Dendritic cell treated with granulocyte-macrophage colony-stimulating factor and Interleukin-4, amounts not matched to agents 40 ng/mL and 50 ng/mL, for 4 days (primary cell): ENCODE measurements at regions not wholly inside any gene's neighbourhood (a gene's known extent, or its start where the extent isn't known, plus 50 kb on each side); places are given as distances from the start of the nearest gene placed in this dataset.

Experiments
- H3K27ac Mint-ChIP-seq: one replicate; pipeline ENCODE4 v1.8.0; 2022; ENCODE audit warnings: mild to moderate bottlenecking, mixed read lengths
- H3K27me3 Mint-ChIP-seq: one replicate; pipeline ENCODE4 v1.8.0; 2022; ENCODE audit warnings: mild to moderate bottlenecking, mixed read lengths
- H3K36me3 Mint-ChIP-seq: one replicate; pipeline ENCODE4 v1.8.0; 2022; ENCODE audit warnings: low read depth, mixed read lengths
- H3K4me1 Mint-ChIP-seq: one replicate; pipeline ENCODE4 v1.8.0; 2022; ENCODE audit warnings: low read depth, mixed read lengths
- H3K4me3 Mint-ChIP-seq: one replicate; pipeline ENCODE4 v1.8.0; 2022; ENCODE audit warnings: mild to moderate bottlenecking, moderate library complexity, mixed read lengths
- H3K9me3 Mint-ChIP-seq: one replicate; pipeline ENCODE4 v1.8.0; 2022; ENCODE audit warnings: mixed read lengths
- intact Hi-C: fragments of 100-400 bp; cut with micrococcal nuclease; formaldehyde crosslinking; loops from one replicate; pipeline ENCODE4 v1.15.0; 2022

DNA sequence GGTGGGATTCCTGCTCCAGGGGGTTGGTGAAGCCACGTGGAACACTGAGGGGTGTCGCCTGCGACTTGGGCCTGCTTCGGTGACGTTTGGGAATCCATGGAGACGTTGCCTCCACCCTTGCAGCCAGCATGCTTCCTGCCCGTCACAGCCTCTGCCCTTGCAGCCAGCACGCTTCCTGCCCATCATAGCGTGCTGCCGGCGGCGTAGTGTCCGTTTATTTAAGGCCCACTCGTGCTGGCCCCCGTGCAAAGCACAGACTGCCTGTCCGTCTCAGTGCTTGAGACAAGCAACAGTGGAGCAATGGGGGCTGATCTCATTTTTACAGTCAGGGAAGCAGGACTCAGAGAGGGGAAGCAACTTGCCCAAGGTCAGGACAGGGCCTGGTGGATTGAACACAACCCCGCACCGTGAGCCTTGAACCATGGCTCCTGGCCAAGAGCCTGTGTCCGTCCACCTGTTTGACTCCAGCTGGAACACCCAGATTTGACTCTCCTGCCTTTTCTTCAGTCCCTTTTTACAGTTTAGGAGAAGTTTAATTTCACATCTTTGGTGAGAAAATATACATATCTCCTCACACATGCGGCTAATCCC is 149.6 kb downstream of the TEX29 start:
- Mint-ChIP-seq H3K36me3 (no peaks in the 10 kb centered on the region), H3K9me3 (no peaks in the 10 kb centered on the region), H3K27me3 (no peaks in the 10 kb centered on the region), H3K4me1 (no peaks in the 10 kb centered on the region), H3K27ac (no peak overlapping the region), H3K4me3 (no peak overlapping the region)
- intact Hi-C loops: loop anchor here (5.0 kb wide), 1 partner anchor 1137 kb away; no protein-coding TSS in a partner anchor

DNA sequence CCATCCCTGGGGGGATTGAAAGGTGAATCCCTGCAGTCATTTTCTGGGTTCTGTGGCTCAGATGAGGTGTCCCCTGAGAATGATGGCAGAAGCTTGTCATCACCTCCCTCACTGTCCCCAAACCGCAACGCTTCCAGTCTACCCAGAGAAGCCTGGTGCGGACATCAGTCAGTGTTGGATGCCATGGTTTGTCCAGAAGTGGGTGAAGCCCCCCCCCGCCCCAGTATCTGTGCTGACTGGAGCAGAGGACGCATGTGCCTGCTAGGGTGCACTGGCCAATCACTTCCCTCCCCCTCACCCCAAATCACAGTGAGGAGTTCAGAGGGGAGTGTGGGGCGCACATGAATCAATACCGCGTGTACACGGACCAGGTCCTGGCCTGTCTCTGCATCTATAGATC is 150.5 kb downstream of the TEX29 start:
- H3K27ac Mint-ChIP-seq: no peak overlapping the region
- H3K36me3 Mint-ChIP-seq: no peaks in the 10 kb centered on the region
- H3K4me1 Mint-ChIP-seq: no peaks in the 10 kb centered on the region
- intact Hi-C loops: loop anchor here (5.0 kb wide), 1 partner anchor 1136 kb away; no protein-coding TSS in a partner anchor
- no peaks in the 10 kb centered on the region for H3K27me3 Mint-ChIP-seq
- no peaks in the 10 kb centered on the region for H3K9me3 Mint-ChIP-seq
- H3K4me3 Mint-ChIP-seq: no peak overlapping the region

DNA sequence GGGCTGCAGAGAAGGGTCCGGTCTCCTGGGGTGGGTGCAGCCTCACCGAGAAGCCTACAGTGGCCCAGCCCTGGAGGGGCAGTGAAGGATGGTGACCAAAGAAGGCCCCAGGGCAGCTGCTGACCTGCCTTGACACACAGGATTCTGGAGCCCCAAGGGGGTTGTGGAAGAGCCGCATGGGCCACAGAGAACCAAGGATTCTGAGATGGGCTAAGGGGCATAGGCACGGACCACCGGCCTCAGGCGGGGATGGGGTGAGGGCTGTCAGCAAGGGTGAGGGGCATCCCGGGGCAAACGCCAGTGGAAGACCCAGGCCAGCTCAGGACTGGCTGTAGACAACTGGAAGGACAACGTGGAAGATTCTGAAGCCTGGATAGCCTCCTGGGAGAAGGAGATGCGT is 151.6 kb downstream of the TEX29 start:
- Mint-ChIP-seq H3K4me3 (no peak overlapping the region), H3K27me3 (no peaks in the 10 kb centered on the region), H3K36me3 (no peaks in the 10 kb centered on the region), H3K9me3 (no peaks in the 10 kb centered on the region), H3K4me1 (no peaks in the 10 kb centered on the region), H3K27ac (no peak overlapping the region)
- intact Hi-C loops: loop anchor here (5.0 kb wide), 1 partner anchor 1135 kb away; no protein-coding TSS in a partner anchor

DNA sequence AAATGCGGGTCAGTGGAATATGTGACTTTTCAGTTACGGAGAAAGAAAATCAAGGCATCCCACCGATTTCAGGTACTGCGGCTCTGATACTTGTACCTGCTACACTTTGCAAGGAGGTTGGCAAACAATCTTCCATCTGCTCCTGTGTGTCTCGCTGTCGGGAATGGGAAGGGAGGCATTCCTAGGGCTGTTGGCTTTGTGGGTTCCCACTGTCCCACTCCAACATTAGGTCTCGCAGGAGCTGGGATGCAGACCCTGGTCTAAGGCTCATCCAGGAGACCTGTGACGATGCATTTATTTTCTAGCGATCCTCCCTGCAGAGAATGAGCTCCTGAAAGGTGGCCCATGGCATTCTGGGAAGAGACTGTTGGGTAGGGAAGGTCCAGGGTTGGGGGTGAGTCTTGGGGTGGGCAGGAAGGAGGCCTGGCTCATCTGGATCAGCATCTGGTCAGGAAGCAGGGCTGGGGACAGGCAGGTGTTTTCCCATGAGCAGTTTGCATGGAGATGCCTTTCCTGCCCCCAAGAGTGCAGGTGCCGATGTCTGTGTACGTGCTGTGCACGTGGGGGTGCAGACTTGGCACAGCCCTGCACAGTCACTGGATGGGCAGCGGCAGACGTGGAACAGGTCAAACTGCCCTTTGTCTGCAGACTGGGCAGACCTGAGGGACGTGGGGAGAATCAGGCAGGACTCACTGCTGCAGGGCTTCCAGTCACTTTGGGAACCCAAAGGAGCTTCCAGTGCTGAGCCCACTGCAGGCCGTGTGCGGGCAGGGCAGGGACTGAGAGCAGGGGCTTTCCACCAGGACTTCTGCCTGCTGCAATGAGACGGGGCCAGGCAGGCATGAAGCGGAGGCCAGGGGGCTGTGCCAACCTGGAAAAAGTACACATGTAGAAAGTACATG is 152.4 kb downstream of the TEX29 start:
- Mint-ChIP-seq H3K27ac (no peak overlapping the region), H3K36me3 (no peaks in the 10 kb centered on the region)
- intact Hi-C loops: loop anchor here (5.0 kb wide), 1 partner anchor 1134 kb away; no protein-coding TSS in a partner anchor

DNA sequence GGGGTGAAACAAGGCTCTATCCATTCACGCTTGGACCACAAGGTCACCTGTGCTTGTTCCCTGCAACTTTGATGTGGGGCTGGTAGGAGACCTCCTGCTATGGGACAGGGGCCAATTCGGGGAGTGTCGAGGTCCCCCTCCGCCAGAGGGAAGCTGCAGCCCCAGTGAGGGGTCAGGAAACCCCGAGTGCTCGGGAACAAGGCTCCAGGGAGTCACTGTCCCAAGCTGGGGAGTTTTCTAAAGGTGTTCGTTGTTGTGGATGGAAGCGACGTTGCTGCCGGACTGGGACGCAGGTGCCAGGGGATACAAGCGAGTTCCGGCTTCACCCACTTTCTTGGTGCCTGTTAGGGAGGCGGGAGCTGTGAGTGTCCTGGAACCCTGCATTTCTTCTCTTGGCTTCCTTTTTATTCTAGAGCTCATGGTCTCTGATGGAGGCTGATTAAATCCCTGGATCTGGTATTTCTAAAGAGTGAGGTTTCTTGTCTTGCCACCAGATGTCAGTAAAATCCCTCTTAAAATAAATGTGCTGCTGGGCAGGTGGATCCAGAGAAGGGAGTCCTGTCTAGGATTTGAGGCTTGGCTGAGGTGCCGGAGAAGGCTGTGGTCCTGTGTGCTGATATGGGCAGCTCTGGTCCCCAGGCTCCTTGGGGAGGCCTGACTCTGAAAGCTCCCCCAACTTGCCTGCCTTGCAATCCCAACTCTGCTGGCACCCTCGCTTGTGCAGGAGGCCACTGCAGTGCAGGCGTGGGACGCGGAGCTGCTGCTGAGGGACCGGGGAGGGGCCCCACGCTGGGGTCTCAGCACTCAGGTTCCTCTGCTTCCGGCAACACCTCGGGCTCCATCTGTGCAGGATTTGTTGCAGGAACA is 153.9 kb downstream of the TEX29 start:
- Mint-ChIP-seq H3K9me3 (no peaks in the 10 kb centered on the region), H3K36me3 (no peaks in the 10 kb centered on the region), H3K27me3 (no peaks in the 10 kb centered on the region), H3K4me3 (no peak overlapping the region), H3K27ac (no peak overlapping the region), H3K4me1 (no peaks in the 10 kb centered on the region)
- intact Hi-C loops: loop anchor here (5.0 kb wide), 1 partner anchor 1133 kb away; no protein-coding TSS in a partner anchor

More for the DNA sequence above, 152.4 kb downstream of the TEX29 start:
- no peak overlapping the region for H3K4me3 Mint-ChIP-seq
- H3K27me3 Mint-ChIP-seq: no peaks in the 10 kb centered on the region
- no peaks in the 10 kb centered on the region for H3K4me1 Mint-ChIP-seq
- no peaks in the 10 kb centered on the region for H3K9me3 Mint-ChIP-seq

DNA sequence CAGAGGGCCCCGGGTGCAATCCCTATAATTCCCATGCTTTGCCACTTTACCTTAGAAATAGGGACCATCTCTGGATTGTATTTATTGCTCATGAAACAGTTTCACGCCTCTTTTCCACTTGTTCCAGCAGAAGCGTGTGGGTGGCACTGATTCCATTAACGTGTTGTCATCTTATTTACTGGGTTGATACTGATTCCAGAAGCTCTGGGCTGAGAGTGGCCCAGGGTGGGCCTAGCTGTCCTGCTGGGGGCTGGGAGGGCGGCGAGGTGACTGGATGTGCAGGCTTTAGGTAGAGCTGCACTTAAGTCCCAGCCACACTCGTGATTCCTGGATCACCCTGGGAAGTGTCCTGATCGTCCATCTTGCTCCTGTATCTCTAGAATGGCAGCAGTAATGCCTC is 155.0 kb downstream of the TEX29 start:
- intact Hi-C loops: no loop called here
- Mint-ChIP-seq H3K36me3 (no peaks in the 10 kb centered on the region), H3K4me3 (no peak overlapping the region), H3K27ac (no peak overlapping the region), H3K4me1 (no peaks in the 10 kb centered on the region), H3K27me3 (no peaks in the 10 kb centered on the region), H3K9me3 (no peaks in the 10 kb centered on the region)

DNA sequence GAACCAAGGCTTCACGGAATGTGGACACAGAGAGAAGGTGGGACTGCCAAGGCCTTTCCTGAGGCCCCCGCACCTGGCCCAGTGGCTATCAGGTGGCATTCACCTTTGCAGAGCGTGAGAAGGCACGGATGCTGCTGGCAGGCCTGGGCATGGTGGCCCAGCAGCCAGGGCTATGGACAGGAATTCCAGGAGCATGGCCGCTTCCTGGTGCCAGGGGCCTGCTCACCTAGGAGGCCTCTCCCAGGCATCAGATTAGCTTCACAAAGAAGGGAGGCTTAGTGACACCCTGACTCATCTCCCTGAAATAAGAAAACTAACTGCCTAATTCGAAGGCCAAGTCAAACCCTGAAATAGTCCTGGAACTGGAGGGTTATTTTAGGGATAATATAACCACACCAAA is 155.8 kb downstream of the TEX29 start:
- Mint-ChIP-seq H3K4me3 (no peak overlapping the region), H3K27ac (no peak overlapping the region), H3K9me3 (no peaks in the 10 kb centered on the region), H3K36me3 (no peaks in the 10 kb centered on the region), H3K27me3 (no peaks in the 10 kb centered on the region), H3K4me1 (no peaks in the 10 kb centered on the region)
- intact Hi-C loops: no loop called here

DNA sequence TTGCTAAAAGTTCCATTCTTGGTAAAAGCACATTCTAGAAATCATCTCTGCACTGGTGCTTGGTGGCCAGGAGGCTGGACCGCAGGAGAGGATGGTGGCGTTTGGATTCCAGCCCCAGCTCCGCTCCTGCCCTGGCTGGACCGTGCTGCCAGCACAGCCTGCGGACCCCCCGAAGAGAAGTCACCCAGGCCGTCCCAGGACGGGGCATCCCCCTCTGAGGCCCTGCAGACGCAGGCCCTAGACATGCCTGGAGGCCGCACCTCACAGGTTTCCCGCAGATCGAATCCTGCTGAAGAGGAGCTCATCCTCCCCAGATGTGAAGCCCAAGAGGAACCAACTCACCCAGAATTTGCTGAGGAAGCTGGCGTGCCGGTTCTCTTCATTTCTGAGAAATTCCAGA is 159.0 kb downstream of the TEX29 start:
- H3K9me3 Mint-ChIP-seq: no peaks in the 10 kb centered on the region
- H3K36me3 Mint-ChIP-seq: no peaks in the 10 kb centered on the region
- no peak overlapping the region for H3K27ac Mint-ChIP-seq
- H3K4me1 Mint-ChIP-seq: no peaks in the 10 kb centered on the region
- intact Hi-C loops: no loop called here
- H3K27me3 Mint-ChIP-seq: no peaks in the 10 kb centered on the region
- H3K4me3 Mint-ChIP-seq: no peak overlapping the region

DNA sequence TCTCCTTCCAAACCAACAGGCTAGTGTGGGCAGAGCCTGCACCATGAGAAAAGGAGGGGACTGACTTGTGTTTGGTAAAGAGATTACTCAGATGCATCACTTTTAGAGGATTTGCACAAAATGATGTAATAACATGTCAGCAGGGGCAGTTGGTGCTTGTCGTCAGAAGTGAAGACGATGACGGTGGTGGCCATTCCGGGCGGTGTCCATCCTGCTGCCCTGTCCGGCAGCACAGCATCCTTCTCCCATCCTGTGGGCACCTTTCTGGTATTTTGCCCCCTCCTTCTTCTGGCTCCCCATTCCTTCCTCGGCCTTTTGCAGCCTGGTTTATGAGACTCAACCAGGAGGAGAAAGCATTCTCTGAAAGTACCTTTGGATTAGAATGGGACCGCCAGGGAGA is 160.1 kb downstream of the TEX29 start:
- H3K9me3 Mint-ChIP-seq: no peaks in the 10 kb centered on the region
- H3K27me3 Mint-ChIP-seq: no peaks in the 10 kb centered on the region
- no peak overlapping the region for H3K27ac Mint-ChIP-seq
- H3K4me1 Mint-ChIP-seq: no peaks in the 10 kb centered on the region
- H3K36me3 Mint-ChIP-seq: no peaks in the 10 kb centered on the region
- H3K4me3 Mint-ChIP-seq: no peak overlapping the region
- intact Hi-C loops: no loop called here

DNA sequence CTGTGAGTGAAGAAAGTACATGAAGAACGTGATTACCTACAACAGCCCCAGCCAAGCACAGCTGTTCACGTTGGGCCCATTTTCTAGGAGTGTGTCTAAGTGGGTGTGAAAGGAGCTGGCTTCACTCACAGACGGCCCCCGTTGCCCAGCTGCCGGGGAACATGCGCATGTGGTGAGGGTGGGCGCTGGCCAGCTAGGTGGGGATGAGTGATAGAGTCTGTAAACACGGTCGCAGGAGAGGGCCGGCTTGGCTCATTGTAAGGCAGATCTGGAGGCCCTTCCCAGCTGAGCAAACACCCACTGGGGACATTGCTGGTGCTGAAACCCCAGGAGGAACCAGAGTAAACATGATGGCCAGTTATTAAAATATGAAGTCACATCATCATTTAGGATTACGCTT is 160.5 kb downstream of the TEX29 start:
- Mint-ChIP-seq H3K27ac (no peak overlapping the region), H3K36me3 (no peaks in the 10 kb centered on the region), H3K27me3 (no peaks in the 10 kb centered on the region), H3K4me3 (no peak overlapping the region), H3K9me3 (peaks cover under 1% of the 10 kb centered on the region), H3K4me1 (no peaks in the 10 kb centered on the region)
- intact Hi-C loops: no loop called here

DNA sequence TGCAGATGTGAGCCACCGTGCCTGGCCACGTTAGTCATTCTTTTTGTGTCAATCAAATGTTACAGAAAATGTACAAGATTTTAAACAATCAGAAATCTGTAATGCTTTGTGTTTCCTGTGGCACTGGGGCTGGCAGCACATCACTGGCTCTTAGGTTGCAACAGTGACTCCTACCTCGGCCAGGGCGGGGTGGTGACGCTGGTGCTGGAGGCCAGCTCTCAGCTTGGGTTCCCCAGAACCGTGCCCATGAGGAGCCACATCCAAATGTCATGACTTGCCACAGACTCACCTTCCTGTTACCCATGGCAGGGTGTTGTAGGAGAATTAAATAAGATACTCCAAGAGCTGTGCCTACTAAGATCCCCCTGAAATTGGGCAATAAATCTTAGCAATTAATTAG is 161.7 kb downstream of the TEX29 start:
- Mint-ChIP-seq H3K4me1 (no peaks in the 10 kb centered on the region), H3K27ac (no peak overlapping the region), H3K4me3 (no peak overlapping the region), H3K36me3 (no peaks in the 10 kb centered on the region), H3K9me3 (peaks cover 12% of the 10 kb centered on the region), H3K27me3 (no peaks in the 10 kb centered on the region)
- intact Hi-C loops: no loop called here

DNA sequence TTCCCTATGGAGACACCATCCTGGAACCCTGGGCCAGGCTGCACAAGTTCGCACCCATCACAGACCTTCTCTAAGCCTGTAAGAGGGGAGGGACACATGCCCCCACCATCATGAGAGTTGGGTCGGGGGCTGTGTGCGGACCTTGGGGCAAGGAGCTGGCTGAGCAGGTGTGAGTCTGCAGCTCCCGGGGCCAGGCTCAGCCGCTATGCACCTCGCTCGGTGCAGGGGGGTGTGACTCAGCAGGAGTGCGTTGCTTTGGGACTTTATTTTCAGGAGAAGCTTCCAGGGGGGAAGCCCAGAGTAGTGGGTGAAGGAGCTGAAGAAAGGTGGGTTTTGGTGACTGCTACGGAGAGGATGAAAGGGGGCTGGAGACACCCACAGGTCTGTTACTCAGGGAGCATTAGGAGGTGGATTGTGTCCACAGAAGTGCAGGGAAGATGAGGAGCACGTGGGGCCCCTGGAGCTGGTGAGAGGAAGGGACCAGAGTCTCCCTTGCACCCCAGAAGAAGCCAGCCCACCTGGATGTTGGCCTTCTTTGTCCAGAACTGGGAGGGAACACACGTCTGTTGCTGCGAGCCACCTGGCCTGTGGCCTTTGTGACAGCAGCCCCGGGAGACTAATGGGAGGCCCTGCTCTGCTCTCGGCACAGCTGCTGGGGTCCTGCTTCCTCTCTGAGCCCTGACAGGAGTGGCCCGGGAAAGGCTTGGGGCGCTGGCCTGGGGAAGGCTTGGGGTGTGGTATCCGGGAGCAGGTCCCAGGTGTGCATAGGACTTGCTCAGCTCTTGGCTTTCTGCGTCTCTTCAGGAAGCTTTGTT is 162.6 kb downstream of the TEX29 start:
- intact Hi-C loops: no loop called here
- no peaks in the 10 kb centered on the region for H3K4me1 Mint-ChIP-seq
- no peaks in the 10 kb centered on the region for H3K27me3 Mint-ChIP-seq
- no peak overlapping the region for H3K27ac Mint-ChIP-seq
- peaks cover 21% of the 10 kb centered on the region for H3K9me3 Mint-ChIP-seq
- no peaks in the 10 kb centered on the region for H3K36me3 Mint-ChIP-seq
- no peak overlapping the region for H3K4me3 Mint-ChIP-seq

DNA sequence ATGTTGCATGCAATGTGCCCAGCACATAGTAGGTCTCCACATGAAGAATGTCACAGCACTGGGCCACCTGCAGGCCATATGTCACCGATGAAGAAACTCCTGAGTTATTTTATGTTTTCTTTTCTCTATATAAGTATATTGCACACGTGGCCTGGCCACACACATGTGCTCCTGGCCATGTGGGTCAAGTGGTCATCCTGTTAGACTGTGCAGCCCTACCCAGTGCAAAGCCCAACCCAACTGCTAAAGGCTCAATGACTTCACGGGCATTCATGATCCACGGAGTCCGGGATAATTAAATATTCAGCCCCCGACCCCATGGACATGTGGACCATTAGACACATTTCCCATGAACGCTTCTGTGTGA is 163.2 kb downstream of the TEX29 start:
- H3K9me3 Mint-ChIP-seq: peaks cover 27% of the 10 kb centered on the region
- H3K36me3 Mint-ChIP-seq: no peaks in the 10 kb centered on the region
- H3K27ac Mint-ChIP-seq: no peak overlapping the region
- intact Hi-C loops: no loop called here
- no peaks in the 10 kb centered on the region for H3K27me3 Mint-ChIP-seq
- no peaks in the 10 kb centered on the region for H3K4me1 Mint-ChIP-seq
- H3K4me3 Mint-ChIP-seq: no peak overlapping the region
